ENCODE measurements at regions not wholly inside any gene's neighbourhood (a gene's known extent, or its start where the extent isn't known, plus 50 kb on each side); places are given as distances from the start of the nearest gene placed in this dataset.

DNA sequence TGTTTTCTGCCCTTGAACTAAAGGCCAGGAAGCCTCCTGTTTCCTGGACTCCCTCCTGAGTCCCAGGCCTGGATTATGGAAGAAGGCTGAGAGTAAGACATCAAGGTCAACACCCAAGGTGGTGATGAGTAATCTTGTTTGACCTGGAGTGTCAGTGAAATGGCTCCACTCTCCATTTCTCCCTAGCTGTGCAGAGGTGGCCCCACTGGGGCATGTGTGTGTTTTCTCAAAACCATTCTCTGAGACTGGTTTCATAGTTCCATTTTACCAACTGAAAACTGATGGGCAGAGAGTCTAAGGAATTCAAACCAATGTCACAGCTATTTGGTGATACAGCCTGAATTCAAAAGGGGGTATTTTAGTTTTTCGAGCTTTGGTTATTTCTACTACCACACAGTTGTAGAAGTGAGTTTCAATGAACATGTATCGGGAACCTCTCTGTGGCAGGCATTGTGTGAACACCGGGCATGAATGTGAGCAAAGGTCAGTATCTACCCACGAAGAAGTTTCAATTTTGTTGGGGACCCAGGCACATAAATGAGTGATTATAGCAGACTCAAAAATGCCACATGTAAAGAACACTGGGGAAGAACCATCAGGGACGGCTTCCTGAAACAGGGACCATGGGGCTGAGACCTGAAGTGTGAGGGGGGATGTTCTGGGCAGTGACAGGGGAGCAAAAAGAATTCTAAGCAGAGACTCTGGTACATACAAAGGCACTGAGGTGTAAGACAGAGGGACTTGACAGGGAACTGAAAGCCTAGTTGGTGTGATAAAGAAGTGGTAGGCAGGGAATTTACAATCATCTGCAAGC is 269.6 kb upstream of the KLF4 start:
- TF ChIP-seq SIN3A (IDR thresholded peaks at IDR 0.05; ENCODE audit: borderline replicate concordance, low read depth, low read length) (no peak), SP5 (CRISPR knock-in tag; IDR thresholded peaks at IDR 0.05; ENCODE audit: borderline replicate concordance, low read depth) (no peak), ZNF432 (CRISPR knock-in tag; IDR thresholded peaks at IDR 0.05; ENCODE audit: borderline replicate concordance) (no peak), ZNF589 (CRISPR knock-in tag; conservative IDR thresholded peaks at IDR 0.05) (no peak), HNRNPUL1 (IDR thresholded peaks at IDR 0.05; ENCODE audit: low read depth, low read length) (no peak), YY1 (IDR thresholded peaks at IDR 0.05; ENCODE audit: insufficient read depth, insufficient replicate concordance, low read depth, low read length) (no peak), MTA3 (CRISPR knock-in tag; IDR thresholded peaks at IDR 0.05) (no peak), ETV6 (CRISPR knock-in tag; conservative IDR thresholded peaks at IDR 0.05) (no peak), ESRRA (CRISPR knock-in tag; IDR thresholded peaks at IDR 0.05; ENCODE audit: low read depth) (no peak), CEBPG (CRISPR knock-in tag; IDR thresholded peaks at IDR 0.05) (no peak)
- TF ChIP-seq, protein P1, sequence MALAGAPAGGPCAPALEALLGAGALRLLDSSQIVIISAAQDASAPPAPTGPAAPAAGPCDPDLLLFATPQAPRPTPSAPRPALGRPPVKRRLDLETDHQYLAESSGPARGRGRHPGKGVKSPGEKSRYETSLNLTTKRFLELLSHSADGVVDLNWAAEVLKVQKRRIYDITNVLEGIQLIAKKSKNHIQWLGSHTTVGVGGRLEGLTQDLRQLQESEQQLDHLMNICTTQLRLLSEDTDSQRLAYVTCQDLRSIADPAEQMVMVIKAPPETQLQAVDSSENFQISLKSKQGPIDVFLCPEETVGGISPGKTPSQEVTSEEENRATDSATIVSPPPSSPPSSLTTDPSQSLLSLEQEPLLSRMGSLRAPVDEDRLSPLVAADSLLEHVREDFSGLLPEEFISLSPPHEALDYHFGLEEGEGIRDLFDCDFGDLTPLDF (CRISPR knock-in tag; IDR thresholded peaks at IDR 0.05), result no peak
- TF ChIP-seq, protein P2, sequence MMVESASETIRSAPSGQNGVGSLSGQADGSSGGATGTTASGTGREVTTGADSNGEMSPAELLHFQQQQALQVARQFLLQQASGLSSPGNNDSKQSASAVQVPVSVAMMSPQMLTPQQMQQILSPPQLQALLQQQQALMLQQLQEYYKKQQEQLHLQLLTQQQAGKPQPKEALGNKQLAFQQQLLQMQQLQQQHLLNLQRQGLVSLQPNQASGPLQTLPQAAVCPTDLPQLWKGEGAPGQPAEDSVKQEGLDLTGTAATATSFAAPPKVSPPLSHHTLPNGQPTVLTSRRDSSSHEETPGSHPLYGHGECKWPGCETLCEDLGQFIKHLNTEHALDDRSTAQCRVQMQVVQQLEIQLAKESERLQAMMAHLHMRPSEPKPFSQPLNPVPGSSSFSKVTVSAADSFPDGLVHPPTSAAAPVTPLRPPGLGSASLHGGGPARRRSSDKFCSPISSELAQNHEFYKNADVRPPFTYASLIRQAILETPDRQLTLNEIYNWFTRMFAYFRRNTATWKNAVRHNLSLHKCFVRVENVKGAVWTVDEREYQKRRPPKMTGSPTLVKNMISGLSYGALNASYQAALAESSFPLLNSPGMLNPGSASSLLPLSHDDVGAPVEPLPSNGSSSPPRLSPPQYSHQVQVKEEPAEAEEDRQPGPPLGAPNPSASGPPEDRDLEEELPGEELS (CRISPR knock-in tag; IDR thresholded peaks at IDR 0.05), result no peak
- TF ChIP-seq, protein P3, sequence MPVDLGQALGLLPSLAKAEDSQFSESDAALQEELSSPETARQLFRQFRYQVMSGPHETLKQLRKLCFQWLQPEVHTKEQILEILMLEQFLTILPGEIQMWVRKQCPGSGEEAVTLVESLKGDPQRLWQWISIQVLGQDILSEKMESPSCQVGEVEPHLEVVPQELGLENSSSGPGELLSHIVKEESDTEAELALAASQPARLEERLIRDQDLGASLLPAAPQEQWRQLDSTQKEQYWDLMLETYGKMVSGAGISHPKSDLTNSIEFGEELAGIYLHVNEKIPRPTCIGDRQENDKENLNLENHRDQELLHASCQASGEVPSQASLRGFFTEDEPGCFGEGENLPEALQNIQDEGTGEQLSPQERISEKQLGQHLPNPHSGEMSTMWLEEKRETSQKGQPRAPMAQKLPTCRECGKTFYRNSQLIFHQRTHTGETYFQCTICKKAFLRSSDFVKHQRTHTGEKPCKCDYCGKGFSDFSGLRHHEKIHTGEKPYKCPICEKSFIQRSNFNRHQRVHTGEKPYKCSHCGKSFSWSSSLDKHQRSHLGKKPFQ (CRISPR knock-in tag; IDR thresholded peaks at IDR 0.05; ENCODE audit: insufficient replicate concordance), result no peak

All from HepG2 (cell line).